ENCODE measurements at regions not wholly inside any gene's neighbourhood (a gene's known extent, or its start where the extent isn't known, plus 50 kb on each side); places are given as distances from the start of the nearest gene placed in this dataset.

DNA sequence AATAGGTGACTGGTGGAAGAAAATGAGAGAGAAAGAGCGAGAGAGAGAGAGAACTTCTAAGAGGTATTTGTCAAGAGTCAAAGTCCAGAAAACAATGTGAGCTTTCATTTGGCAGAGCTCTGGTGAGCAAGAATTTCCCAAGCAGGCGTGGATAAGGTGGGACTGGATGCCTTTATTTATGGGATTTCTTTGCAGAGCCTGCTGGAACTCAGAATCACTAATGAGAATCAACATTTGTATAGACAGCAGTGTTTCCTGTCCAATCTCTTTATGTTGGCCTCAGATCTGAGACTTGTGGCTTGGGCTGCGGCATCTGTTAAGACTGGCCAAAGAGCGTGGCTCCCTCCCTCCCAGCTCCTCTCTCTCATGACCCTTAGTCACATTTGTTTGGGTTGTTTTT is 67.9 kb upstream of the TBL1X start:
- no peak for TF ChIP-seq ZFP37 (tag by site-specific recombination; IDR thresholded peaks at IDR 0.05)
- TF ChIP-seq ZNF155 (tag by site-specific recombination; IDR thresholded peaks at IDR 0.05): no peak
- TF ChIP-seq ZNF274 (IDR thresholded peaks at IDR 0.05; ENCODE audit: low read length): no peak
- no peak for TF ChIP-seq ZNF274 (tag by site-specific recombination; IDR thresholded peaks at IDR 0.05; ENCODE audit: borderline replicate concordance)
- no peak for TF ChIP-seq ZNF596 (tag by site-specific recombination; IDR thresholded peaks at IDR 0.05)
- TF ChIP-seq, protein P1, sequence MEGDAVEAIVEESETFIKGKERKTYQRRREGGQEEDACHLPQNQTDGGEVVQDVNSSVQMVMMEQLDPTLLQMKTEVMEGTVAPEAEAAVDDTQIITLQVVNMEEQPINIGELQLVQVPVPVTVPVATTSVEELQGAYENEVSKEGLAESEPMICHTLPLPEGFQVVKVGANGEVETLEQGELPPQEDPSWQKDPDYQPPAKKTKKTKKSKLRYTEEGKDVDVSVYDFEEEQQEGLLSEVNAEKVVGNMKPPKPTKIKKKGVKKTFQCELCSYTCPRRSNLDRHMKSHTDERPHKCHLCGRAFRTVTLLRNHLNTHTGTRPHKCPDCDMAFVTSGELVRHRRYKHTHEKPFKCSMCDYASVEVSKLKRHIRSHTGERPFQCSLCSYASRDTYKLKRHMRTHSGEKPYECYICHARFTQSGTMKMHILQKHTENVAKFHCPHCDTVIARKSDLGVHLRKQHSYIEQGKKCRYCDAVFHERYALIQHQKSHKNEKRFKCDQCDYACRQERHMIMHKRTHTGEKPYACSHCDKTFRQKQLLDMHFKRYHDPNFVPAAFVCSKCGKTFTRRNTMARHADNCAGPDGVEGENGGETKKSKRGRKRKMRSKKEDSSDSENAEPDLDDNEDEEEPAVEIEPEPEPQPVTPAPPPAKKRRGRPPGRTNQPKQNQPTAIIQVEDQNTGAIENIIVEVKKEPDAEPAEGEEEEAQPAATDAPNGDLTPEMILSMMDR (tag by site-specific recombination; IDR thresholded peaks at IDR 0.05): no peak
- no peak for TF ChIP-seq ZBTB1 (tag by site-specific recombination; IDR thresholded peaks at IDR 0.05)
- no peak for TF ChIP-seq YY1 (tag by site-specific recombination; IDR thresholded peaks at IDR 0.05)
- TF ChIP-seq, protein P2, sequence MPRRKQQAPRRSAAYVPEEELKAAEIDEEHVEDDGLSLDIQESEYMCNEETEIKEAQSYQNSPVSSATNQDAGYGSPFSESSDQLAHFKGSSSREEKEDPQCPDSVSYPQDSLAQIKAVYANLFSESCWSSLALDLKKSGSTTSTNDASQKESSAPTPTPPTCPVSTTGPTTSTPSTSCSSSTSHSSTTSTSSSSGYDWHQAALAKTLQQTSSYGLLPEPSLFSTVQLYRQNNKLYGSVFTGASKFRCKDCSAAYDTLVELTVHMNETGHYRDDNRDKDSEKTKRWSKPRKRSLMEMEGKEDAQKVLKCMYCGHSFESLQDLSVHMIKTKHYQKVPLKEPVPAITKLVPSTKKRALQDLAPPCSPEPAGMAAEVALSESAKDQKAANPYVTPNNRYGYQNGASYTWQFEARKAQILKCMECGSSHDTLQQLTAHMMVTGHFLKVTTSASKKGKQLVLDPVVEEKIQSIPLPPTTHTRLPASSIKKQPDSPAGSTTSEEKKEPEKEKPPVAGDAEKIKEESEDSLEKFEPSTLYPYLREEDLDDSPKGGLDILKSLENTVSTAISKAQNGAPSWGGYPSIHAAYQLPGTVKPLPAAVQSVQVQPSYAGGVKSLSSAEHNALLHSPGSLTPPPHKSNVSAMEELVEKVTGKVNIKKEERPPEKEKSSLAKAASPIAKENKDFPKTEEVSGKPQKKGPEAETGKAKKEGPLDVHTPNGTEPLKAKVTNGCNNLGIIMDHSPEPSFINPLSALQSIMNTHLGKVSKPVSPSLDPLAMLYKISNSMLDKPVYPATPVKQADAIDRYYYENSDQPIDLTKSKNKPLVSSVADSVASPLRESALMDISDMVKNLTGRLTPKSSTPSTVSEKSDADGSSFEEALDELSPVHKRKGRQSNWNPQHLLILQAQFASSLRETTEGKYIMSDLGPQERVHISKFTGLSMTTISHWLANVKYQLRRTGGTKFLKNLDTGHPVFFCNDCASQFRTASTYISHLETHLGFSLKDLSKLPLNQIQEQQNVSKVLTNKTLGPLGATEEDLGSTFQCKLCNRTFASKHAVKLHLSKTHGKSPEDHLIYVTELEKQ (tag by site-specific recombination; IDR thresholded peaks at IDR 0.05; ENCODE audit: borderline replicate concordance): no peak
- no peak for TF ChIP-seq SP2 (tag by site-specific recombination; IDR thresholded peaks at IDR 0.05)
- TF ChIP-seq, protein P3, sequence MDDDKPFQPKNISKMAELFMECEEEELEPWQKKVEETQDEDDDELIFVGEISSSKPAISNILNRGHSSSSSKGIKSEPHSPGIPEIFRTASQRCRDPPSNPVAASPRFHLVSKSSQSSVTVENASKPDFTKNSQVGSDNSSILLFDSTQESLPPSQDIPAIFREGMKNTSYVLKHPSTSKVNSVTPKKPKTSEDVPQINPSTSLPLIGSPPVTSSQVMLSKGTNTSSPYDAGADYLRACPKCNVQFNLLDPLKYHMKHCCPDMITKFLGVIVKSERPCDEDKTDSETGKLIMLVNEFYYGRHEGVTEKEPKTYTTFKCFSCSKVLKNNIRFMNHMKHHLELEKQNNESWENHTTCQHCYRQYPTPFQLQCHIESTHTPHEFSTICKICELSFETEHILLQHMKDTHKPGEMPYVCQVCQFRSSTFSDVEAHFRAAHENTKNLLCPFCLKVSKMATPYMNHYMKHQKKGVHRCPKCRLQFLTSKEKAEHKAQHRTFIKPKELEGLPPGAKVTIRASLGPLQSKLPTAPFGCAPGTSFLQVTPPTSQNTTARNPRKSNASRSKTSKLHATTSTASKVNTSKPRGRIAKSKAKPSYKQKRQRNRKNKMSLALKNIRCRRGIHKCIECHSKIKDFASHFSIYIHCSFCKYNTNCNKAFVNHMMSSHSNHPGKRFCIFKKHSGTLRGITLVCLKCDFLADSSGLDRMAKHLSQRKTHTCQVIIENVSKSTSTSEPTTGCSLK (tag by site-specific recombination; IDR thresholded peaks at IDR 0.05): no peak
- TF ChIP-seq, protein P4, sequence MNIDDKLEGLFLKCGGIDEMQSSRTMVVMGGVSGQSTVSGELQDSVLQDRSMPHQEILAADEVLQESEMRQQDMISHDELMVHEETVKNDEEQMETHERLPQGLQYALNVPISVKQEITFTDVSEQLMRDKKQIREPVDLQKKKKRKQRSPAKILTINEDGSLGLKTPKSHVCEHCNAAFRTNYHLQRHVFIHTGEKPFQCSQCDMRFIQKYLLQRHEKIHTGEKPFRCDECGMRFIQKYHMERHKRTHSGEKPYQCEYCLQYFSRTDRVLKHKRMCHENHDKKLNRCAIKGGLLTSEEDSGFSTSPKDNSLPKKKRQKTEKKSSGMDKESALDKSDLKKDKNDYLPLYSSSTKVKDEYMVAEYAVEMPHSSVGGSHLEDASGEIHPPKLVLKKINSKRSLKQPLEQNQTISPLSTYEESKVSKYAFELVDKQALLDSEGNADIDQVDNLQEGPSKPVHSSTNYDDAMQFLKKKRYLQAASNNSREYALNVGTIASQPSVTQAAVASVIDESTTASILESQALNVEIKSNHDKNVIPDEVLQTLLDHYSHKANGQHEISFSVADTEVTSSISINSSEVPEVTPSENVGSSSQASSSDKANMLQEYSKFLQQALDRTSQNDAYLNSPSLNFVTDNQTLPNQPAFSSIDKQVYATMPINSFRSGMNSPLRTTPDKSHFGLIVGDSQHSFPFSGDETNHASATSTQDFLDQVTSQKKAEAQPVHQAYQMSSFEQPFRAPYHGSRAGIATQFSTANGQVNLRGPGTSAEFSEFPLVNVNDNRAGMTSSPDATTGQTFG (tag by site-specific recombination; IDR thresholded peaks at IDR 0.05; ENCODE audit: borderline replicate concordance): no peak
- TF ChIP-seq ZBTB8A (tag by site-specific recombination; IDR thresholded peaks at IDR 0.05): no peak
- TF ChIP-seq, protein P5, sequence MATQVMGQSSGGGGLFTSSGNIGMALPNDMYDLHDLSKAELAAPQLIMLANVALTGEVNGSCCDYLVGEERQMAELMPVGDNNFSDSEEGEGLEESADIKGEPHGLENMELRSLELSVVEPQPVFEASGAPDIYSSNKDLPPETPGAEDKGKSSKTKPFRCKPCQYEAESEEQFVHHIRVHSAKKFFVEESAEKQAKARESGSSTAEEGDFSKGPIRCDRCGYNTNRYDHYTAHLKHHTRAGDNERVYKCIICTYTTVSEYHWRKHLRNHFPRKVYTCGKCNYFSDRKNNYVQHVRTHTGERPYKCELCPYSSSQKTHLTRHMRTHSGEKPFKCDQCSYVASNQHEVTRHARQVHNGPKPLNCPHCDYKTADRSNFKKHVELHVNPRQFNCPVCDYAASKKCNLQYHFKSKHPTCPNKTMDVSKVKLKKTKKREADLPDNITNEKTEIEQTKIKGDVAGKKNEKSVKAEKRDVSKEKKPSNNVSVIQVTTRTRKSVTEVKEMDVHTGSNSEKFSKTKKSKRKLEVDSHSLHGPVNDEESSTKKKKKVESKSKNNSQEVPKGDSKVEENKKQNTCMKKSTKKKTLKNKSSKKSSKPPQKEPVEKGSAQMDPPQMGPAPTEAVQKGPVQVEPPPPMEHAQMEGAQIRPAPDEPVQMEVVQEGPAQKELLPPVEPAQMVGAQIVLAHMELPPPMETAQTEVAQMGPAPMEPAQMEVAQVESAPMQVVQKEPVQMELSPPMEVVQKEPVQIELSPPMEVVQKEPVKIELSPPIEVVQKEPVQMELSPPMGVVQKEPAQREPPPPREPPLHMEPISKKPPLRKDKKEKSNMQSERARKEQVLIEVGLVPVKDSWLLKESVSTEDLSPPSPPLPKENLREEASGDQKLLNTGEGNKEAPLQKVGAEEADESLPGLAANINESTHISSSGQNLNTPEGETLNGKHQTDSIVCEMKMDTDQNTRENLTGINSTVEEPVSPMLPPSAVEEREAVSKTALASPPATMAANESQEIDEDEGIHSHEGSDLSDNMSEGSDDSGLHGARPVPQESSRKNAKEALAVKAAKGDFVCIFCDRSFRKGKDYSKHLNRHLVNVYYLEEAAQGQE (tag by site-specific recombination; IDR thresholded peaks at IDR 0.05): no peak
